ENCODE measurements at regions not wholly inside any gene's neighbourhood (a gene's known extent, or its start where the extent isn't known, plus 50 kb on each side); places are given as distances from the start of the nearest gene placed in this dataset.
"Not testable (repeated sequence)": the region's sequence is repeated elsewhere in the genome, so short reads cannot be mapped to it uniquely, and the experiment has no call there.

GRCh38 chr12:103011974-103012763 lies 54.7 kb downstream of the ASCL1 start:
- DNase-seq = peak; percentile 56

GRCh38 chr12:103012884-103013283 lies 55.4 kb downstream of the ASCL1 start:
- no peak for DNase-seq

- DNase-seq = no peak
Observed at GRCh38 chr12:103013741-103014300, 56.3 kb downstream of the ASCL1 start.

GRCh38 chr12:103016381-103016780 lies 58.9 kb downstream of the ASCL1 start:
- DNase-seq = no peak

GRCh38 chr12:103020839-103021238 lies 63.4 kb downstream of the ASCL1 start:
- no peak for DNase-seq

- DNase-seq = no peak
Observed at GRCh38 chr12:103021538-103022218, 64.2 kb downstream of the ASCL1 start.

GRCh38 chr12:103024650-103025049 lies 67.2 kb downstream of the ASCL1 start:
- DNase-seq = no peak

- not testable (repeated sequence) for DNase-seq
Observed at GRCh38 chr12:103026643-103027042, 69.2 kb downstream of the ASCL1 start.

GRCh38 chr12:103028881-103029639 lies 71.6 kb downstream of the ASCL1 start:
- DNase-seq = no peak

GRCh38 chr12:103036581-103037214 lies 79.2 kb downstream of the ASCL1 start:
- DNase-seq = no peak

- DNase-seq = no peak
Observed at GRCh38 chr12:103043531-103044486, 86.3 kb downstream of the ASCL1 start.

- no peak for DNase-seq
Observed at GRCh38 chr12:103046154-103046553, 88.7 kb downstream of the ASCL1 start.

GRCh38 chr12:103050273-103050672 lies 92.8 kb downstream of the ASCL1 start:
- no peak for DNase-seq

GRCh38 chr12:103053089-103053488 lies 95.6 kb downstream of the ASCL1 start:
- DNase-seq = no peak

- DNase-seq = no peak
Observed at GRCh38 chr12:103073630-103074029, 116.2 kb downstream of the ASCL1 start.

- DNase-seq = no peak
Observed at GRCh38 chr12:103075848-103076247, 118.4 kb downstream of the ASCL1 start.

- DNase-seq = no peak
Observed at GRCh38 chr12:103077108-103077773, 119.8 kb downstream of the ASCL1 start.

GRCh38 chr12:103085541-103085940 lies 128.1 kb downstream of the ASCL1 start:
- DNase-seq = no peak

- no peak for DNase-seq
Observed at GRCh38 chr12:103086471-103086870, 129.0 kb downstream of the ASCL1 start.

- no peak for DNase-seq
Observed at GRCh38 chr12:103093499-103094106, 136.1 kb downstream of the ASCL1 start.

GRCh38 chr12:103097496-103097895 lies 140.0 kb downstream of the ASCL1 start:
- DNase-seq = no peak
